Endodermal cell (in vitro differentiated cells): ENCODE measurements at regions not wholly inside any gene's neighbourhood (a gene's known extent, or its start where the extent isn't known, plus 50 kb on each side); places are given as distances from the start of the nearest gene placed in this dataset.

Experiments
- DNase-seq: peaks from one replicate; pipeline ENCODE4 v3.0.0-alpha.2; 2017
- H3K27ac ChIP-seq: 2 replicates; pipeline ENCODE4 v1.5.1; 2013; ENCODE audit warnings: mild to moderate bottlenecking, low read depth, low read length, moderate library complexity
- H3K27me3 ChIP-seq: 2 replicates; pipeline ENCODE4 v1.6.1; 2013; ENCODE audit warnings: mild to moderate bottlenecking, low read length, moderate library complexity; ENCODE audit not compliant: insufficient read depth, control insufficient read depth, poor library complexity, severe bottlenecking
- H3K36me3 ChIP-seq: 2 replicates; pipeline ENCODE4 v1.7.0; 2013; ENCODE audit warnings: mild to moderate bottlenecking, low read length, moderate library complexity; ENCODE audit not compliant: control insufficient read depth, insufficient read depth
- H3K4me1 ChIP-seq: one replicate; pipeline ENCODE4 v1.7.0; 2013; ENCODE audit warnings: low read length; ENCODE audit not compliant: control insufficient read depth, insufficient read depth
- H3K4me3 ChIP-seq: 2 replicates; pipeline ENCODE4 v1.5.1; 2013; ENCODE audit warnings: mild to moderate bottlenecking, low read length, moderate library complexity
- H3K9ac ChIP-seq: 2 replicates; pipeline ENCODE4 v1.6.1; 2013; ENCODE audit warnings: mild to moderate bottlenecking, low read length, moderate library complexity; ENCODE audit not compliant: poor library complexity, severe bottlenecking; ENCODE audit errors: extremely low read depth
- H3K9me3 ChIP-seq: 2 replicates; pipeline ENCODE4 v1.6.1; 2013; ENCODE audit warnings: mild to moderate bottlenecking, low read length, moderate library complexity; ENCODE audit not compliant: control insufficient read depth
- H3K27ac Mint-ChIP-seq: 2 replicates; pipeline ENCODE4 v1.8.0; 2020; ENCODE audit warnings: mixed read lengths
- H3K27me3 Mint-ChIP-seq: 2 replicates; pipeline ENCODE4 v1.8.0; 2021; ENCODE audit warnings: mild to moderate bottlenecking, mixed read lengths; ENCODE audit not compliant: insufficient read depth
- H3K36me3 Mint-ChIP-seq: 2 replicates; pipeline ENCODE4 v1.8.0; 2020; ENCODE audit warnings: low read depth, mixed read lengths
- H3K4me1 Mint-ChIP-seq: 2 replicates; pipeline ENCODE4 v1.8.0; 2020; ENCODE audit warnings: mixed read lengths
- H3K4me3 Mint-ChIP-seq: 2 replicates; pipeline ENCODE4 v1.8.0; 2020; ENCODE audit warnings: mild to moderate bottlenecking, moderate library complexity, mixed read lengths
- H3K9me3 Mint-ChIP-seq: 2 replicates; pipeline ENCODE4 v1.8.0; 2020; ENCODE audit warnings: mild to moderate bottlenecking, mixed read lengths
- WGBS, 2 experiments: methylation state at CpG; one replicate each; pipeline versions ENCODE4 v1.1.5 to v1.1.7; 2013; ENCODE audit warnings: missing lambda C conversion rate in 2 of 2, mixed read lengths in 1 of 2; ENCODE audit not compliant: insufficient coverage in 1 of 2, insufficient read length in 1 of 2; 5-methylcytosine and 5-hydroxymethylcytosine counted together
- TF ChIP-seq, protein P1 (sequence below): fragments of 200-600 bp; sonication (generic); conservative IDR thresholded peaks from 2 replicates; pipeline ENCODE4 v1.5.0; 2021; ENCODE audit warnings: antibody characterized with exemption, mild to moderate bottlenecking

DNA sequence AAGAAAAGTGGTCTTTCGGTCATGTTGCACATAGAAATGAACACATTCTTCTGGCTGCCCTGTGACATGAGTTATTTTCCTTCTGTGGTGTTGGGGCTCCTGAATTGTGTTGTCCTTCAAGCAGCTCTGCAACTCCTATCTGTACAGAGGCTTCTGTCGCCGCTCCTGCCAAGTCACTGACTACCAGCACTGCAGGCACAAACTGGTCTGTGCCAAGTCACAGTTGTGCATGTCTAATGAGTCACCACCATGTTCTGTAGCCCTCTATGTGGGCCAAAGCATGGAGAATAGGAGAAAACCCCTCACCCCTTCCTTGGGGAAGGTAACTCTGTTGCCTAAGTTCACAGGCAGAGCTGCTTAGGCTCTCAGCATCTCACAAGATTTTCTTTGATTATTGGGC, 283.3 kb downstream of the RPL10L start:
- Mint-ChIP-seq H3K36me3 (no peaks in the 10 kb centered on the region), H3K27me3 (no peaks in the 10 kb centered on the region), H3K27ac (peak overlapping the region; percentile 80), H3K9me3 (peaks cover 13% of the 10 kb centered on the region), H3K4me1 (peaks cover 27% of the 10 kb centered on the region), H3K4me3 (peak overlapping the region; percentile 0)
- H3K9me3 ChIP-seq = peaks cover 8% of the 10 kb centered on the region
- TF ChIP-seq, protein P1, sequence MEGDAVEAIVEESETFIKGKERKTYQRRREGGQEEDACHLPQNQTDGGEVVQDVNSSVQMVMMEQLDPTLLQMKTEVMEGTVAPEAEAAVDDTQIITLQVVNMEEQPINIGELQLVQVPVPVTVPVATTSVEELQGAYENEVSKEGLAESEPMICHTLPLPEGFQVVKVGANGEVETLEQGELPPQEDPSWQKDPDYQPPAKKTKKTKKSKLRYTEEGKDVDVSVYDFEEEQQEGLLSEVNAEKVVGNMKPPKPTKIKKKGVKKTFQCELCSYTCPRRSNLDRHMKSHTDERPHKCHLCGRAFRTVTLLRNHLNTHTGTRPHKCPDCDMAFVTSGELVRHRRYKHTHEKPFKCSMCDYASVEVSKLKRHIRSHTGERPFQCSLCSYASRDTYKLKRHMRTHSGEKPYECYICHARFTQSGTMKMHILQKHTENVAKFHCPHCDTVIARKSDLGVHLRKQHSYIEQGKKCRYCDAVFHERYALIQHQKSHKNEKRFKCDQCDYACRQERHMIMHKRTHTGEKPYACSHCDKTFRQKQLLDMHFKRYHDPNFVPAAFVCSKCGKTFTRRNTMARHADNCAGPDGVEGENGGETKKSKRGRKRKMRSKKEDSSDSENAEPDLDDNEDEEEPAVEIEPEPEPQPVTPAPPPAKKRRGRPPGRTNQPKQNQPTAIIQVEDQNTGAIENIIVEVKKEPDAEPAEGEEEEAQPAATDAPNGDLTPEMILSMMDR = no peak
- H3K9ac ChIP-seq = no peak overlapping the region
- peak overlapping the region; percentile 65 for H3K4me3 ChIP-seq
- DNase-seq = peak; percentile 48
- H3K27ac ChIP-seq = no peak overlapping the region
- no peaks in the 10 kb centered on the region for H3K36me3 ChIP-seq
- H3K4me1 ChIP-seq = peaks cover 16% of the 10 kb centered on the region
- no peaks in the 10 kb centered on the region for H3K27me3 ChIP-seq
- 30 to 56% methylated on average over 2 to 3 of the region's 3 CpGs for WGBS, 2 experiments

DNA sequence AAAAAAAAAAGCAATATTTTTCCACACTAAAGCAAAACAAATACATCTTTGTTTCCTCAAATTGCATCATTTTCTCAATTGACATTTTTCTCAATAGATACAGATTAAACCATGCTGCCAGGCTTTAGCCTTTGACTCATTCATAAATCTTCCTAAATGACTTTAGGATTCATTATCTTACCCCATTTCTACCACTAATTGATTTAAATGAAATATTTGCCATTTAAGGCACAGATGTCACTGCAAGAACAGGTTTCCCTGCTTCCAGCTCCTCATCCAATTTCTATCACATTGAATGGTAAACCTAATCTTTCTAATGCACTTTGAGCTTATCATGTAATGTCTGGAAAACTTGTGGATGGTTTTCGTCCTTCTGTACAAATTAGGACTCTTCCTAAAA, 298.7 kb downstream of the RPL10L start:
- no peak overlapping the region for H3K27ac ChIP-seq
- Mint-ChIP-seq H3K36me3 (no peaks in the 10 kb centered on the region), H3K27me3 (no peaks in the 10 kb centered on the region), H3K4me1 (no peaks in the 10 kb centered on the region), H3K9me3 (no peaks in the 10 kb centered on the region), H3K27ac (no peak overlapping the region), H3K4me3 (no peak overlapping the region)
- no peak overlapping the region for H3K9ac ChIP-seq
- WGBS, 2 experiments = 82 to 88% methylated on average over 1 of the region's 1 CpG
- no peaks in the 10 kb centered on the region for H3K36me3 ChIP-seq
- TF ChIP-seq, protein P1 = no peak
- H3K9me3 ChIP-seq = no peaks in the 10 kb centered on the region
- no peak for DNase-seq
- H3K4me3 ChIP-seq = no peak overlapping the region
- no peaks in the 10 kb centered on the region for H3K4me1 ChIP-seq
- H3K27me3 ChIP-seq = no peaks in the 10 kb centered on the region

DNA sequence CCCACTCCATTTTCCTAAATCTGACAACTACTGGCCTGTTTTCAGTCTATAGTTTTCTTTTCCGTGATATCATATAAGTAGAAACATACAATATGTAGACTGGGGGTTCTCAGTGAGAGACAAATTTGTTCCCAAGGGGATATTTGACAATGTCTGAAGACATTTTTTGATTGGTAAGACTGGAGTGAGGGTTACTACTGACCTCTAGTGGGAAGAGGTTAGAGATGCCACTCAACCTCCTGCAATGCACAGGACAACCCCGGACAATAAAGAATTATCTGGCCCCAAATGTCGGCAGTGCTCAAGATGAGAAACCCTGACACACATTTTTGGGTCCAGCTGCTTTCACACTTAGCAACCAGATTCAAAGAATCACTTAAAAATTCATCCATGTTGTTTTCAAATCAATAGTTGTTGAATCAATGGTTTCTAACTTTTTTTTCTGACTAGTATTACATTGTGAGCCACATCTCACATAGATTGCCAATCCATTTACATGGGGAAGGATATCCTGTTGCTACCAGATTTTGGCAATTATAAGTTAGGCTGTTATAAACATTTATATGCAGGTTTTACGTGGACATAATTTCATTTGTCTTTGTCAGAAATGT, 307.1 kb downstream of the RPL10L start:
- Mint-ChIP-seq H3K36me3 (no peaks in the 10 kb centered on the region), H3K9me3 (no peaks in the 10 kb centered on the region), H3K27me3 (no peaks in the 10 kb centered on the region), H3K4me3 (no peak overlapping the region), H3K4me1 (no peaks in the 10 kb centered on the region), H3K27ac (no peak overlapping the region)
- H3K27ac ChIP-seq = no peak overlapping the region
- no peak overlapping the region for H3K9ac ChIP-seq
- peak; percentile 62 for DNase-seq
- no peak overlapping the region for H3K4me3 ChIP-seq
- 29 to 40% methylated on average over 2 to 4 of the region's 4 CpGs for WGBS, 2 experiments
- no peaks in the 10 kb centered on the region for H3K9me3 ChIP-seq
- no peaks in the 10 kb centered on the region for H3K36me3 ChIP-seq
- TF ChIP-seq, protein P1 = peak; percentile 86
- no peaks in the 10 kb centered on the region for H3K4me1 ChIP-seq
- H3K27me3 ChIP-seq = no peaks in the 10 kb centered on the region
